ENCODE measurements at regions not wholly inside any gene's neighbourhood (a gene's known extent, or its start where the extent isn't known, plus 50 kb on each side); places are given as distances from the start of the nearest gene placed in this dataset.

DNA sequence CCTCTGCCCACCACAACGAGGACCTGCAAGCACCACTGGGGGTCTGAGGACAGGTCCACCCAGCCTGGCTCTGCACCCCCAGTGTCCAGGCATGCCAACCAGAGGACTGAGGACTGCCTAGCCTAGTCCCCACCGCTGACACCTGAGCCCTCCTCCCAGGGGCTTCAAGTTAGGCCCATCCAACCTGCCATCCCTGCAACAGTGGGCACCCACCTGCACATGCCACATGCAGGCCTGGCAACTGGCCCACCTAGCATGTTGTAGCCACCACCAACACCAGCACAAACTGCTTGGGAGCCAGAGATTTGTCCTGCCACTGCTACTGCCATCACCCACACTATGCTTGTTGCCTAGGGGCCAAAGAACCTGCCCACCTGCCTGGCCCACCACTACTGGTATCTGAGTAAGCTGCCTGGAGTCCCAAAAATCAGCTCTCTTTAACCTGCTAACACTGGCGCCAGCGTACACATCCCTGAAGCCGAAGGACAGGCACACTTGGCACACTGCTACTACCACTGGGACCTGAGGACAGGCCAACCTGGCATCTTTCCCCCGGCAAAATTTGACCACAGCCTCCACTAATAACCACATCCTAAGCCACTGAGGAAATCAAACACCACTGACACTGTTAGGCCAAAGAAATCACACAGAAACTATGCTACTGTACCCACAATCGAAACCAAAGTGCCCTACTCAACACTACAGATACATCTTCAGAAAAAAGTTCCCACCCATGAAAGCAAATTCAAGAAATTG lies 61.5 kb downstream of the PSMG1 start:
- no peak for ATAC-seq
- TF ChIP-seq TCF4 (CRISPR knock-in tag; IDR thresholded peaks at IDR 0.05; ENCODE audit: borderline replicate concordance): no peak
- no peak for TF ChIP-seq ARNTL (CRISPR knock-in tag; IDR thresholded peaks at IDR 0.05; ENCODE audit: borderline replicate concordance, low read depth)
- TF ChIP-seq ZNF8 (CRISPR knock-in tag; IDR thresholded peaks at IDR 0.05): no peak
- TF ChIP-seq BACH2 (CRISPR knock-in tag; IDR thresholded peaks at IDR 0.05; ENCODE audit: borderline replicate concordance): no peak
- TF ChIP-seq, protein P1, sequence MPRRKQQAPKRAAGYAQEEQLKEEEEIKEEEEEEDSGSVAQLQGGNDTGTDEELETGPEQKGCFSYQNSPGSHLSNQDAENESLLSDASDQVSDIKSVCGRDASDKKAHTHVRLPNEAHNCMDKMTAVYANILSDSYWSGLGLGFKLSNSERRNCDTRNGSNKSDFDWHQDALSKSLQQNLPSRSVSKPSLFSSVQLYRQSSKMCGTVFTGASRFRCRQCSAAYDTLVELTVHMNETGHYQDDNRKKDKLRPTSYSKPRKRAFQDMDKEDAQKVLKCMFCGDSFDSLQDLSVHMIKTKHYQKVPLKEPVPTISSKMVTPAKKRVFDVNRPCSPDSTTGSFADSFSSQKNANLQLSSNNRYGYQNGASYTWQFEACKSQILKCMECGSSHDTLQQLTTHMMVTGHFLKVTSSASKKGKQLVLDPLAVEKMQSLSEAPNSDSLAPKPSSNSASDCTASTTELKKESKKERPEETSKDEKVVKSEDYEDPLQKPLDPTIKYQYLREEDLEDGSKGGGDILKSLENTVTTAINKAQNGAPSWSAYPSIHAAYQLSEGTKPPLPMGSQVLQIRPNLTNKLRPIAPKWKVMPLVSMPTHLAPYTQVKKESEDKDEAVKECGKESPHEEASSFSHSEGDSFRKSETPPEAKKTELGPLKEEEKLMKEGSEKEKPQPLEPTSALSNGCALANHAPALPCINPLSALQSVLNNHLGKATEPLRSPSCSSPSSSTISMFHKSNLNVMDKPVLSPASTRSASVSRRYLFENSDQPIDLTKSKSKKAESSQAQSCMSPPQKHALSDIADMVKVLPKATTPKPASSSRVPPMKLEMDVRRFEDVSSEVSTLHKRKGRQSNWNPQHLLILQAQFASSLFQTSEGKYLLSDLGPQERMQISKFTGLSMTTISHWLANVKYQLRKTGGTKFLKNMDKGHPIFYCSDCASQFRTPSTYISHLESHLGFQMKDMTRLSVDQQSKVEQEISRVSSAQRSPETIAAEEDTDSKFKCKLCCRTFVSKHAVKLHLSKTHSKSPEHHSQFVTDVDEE (CRISPR knock-in tag; IDR thresholded peaks at IDR 0.05): no peak
- TF ChIP-seq, protein P2, sequence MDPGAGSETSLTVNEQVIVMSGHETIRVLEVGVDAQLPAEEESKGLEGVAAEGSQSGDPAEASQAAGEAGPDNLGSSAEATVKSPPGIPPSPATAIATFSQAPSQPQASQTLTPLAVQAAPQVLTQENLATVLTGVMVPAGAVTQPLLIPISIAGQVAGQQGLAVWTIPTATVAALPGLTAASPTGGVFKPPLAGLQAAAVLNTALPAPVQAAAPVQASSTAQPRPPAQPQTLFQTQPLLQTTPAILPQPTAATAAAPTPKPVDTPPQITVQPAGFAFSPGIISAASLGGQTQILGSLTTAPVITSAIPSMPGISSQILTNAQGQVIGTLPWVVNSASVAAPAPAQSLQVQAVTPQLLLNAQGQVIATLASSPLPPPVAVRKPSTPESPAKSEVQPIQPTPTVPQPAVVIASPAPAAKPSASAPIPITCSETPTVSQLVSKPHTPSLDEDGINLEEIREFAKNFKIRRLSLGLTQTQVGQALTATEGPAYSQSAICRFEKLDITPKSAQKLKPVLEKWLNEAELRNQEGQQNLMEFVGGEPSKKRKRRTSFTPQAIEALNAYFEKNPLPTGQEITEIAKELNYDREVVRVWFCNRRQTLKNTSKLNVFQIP (CRISPR knock-in tag; IDR thresholded peaks at IDR 0.05; ENCODE audit: borderline replicate concordance, low read depth): no peak
- no peak for TF ChIP-seq PATZ1 (CRISPR knock-in tag; IDR thresholded peaks at IDR 0.05; ENCODE audit: borderline replicate concordance)
- TF ChIP-seq RARB (CRISPR knock-in tag; IDR thresholded peaks at IDR 0.05): no peak
- TF ChIP-seq CSRNP3 (CRISPR knock-in tag; IDR thresholded peaks at IDR 0.05): no peak
- TF ChIP-seq CSDC2 (CRISPR knock-in tag; IDR thresholded peaks at IDR 0.05): no peak
- no peak for TF ChIP-seq GLIS3 (CRISPR knock-in tag; IDR thresholded peaks at IDR 0.05)
- no peak for TF ChIP-seq ZNF565 (CRISPR knock-in tag; conservative IDR thresholded peaks at IDR 0.05; ENCODE audit: low read depth)
- no peak for TF ChIP-seq ISL1 (CRISPR knock-in tag; IDR thresholded peaks at IDR 0.05)
- TF ChIP-seq ZFP30 (CRISPR knock-in tag; IDR thresholded peaks at IDR 0.05): no peak
- TF ChIP-seq TOX (CRISPR knock-in tag; IDR thresholded peaks at IDR 0.05; ENCODE audit: borderline replicate concordance): no peak
- TF ChIP-seq ESRRG (CRISPR knock-in tag; IDR thresholded peaks at IDR 0.05): no peak
- no peak for TF ChIP-seq OSR1 (CRISPR knock-in tag; IDR thresholded peaks at IDR 0.05)
- TF ChIP-seq SNAI2 (CRISPR knock-in tag; IDR thresholded peaks at IDR 0.05): no peak

GRCh38 chr21:39120876-39121599 lies 62.2 kb downstream of the PSMG1 start:
- no peak for ATAC-seq
- TF ChIP-seq OSR1 (CRISPR knock-in tag; IDR thresholded peaks at IDR 0.05): no peak
- no peak for TF ChIP-seq RARB (CRISPR knock-in tag; IDR thresholded peaks at IDR 0.05)
- TF ChIP-seq ESRRG (CRISPR knock-in tag; IDR thresholded peaks at IDR 0.05): no peak
- TF ChIP-seq ZFP3 (CRISPR knock-in tag; IDR thresholded peaks at IDR 0.05): no peak
- TF ChIP-seq SNAI2 (CRISPR knock-in tag; IDR thresholded peaks at IDR 0.05): no peak
- no peak for TF ChIP-seq PPARA (CRISPR knock-in tag; IDR thresholded peaks at IDR 0.05; ENCODE audit: borderline replicate concordance)
- TF ChIP-seq ZFP30 (CRISPR knock-in tag; IDR thresholded peaks at IDR 0.05): no peak
- no peak for TF ChIP-seq ISL1 (CRISPR knock-in tag; IDR thresholded peaks at IDR 0.05)
- no peak for TF ChIP-seq TCF4 (CRISPR knock-in tag; IDR thresholded peaks at IDR 0.05; ENCODE audit: borderline replicate concordance)
- no peak for TF ChIP-seq ZNF8 (CRISPR knock-in tag; IDR thresholded peaks at IDR 0.05)

DNA sequence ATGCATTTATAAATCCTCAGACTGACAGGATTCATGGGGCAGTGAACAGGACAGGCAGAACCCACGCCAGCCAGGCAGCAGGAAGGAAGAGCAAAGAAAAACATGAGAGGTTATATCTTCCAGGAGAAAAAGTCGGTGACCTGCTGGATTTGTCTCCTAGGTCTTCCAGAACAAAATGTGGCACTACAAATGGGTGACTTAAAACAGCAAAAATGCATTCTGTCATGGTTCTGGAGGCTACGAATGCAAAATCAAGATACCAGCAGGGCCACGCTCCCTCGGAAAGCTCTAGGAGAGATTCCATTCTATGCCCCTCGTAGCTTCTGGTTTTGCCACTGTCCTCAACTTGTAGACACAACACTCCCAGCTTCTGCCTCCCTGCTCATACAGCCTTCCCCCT lies 63.4 kb downstream of the PSMG1 start:
- no peak for TF ChIP-seq ARNTL (CRISPR knock-in tag; IDR thresholded peaks at IDR 0.05; ENCODE audit: borderline replicate concordance, low read depth)
- no peak for TF ChIP-seq BACH2 (CRISPR knock-in tag; IDR thresholded peaks at IDR 0.05; ENCODE audit: borderline replicate concordance)
- TF ChIP-seq TOX (CRISPR knock-in tag; IDR thresholded peaks at IDR 0.05; ENCODE audit: borderline replicate concordance): no peak
- TF ChIP-seq ZNF70 (CRISPR knock-in tag; IDR thresholded peaks at IDR 0.05): no peak
- no peak for TF ChIP-seq ZFP3 (CRISPR knock-in tag; IDR thresholded peaks at IDR 0.05)
- no peak for TF ChIP-seq ZC3H10 (CRISPR knock-in tag; IDR thresholded peaks at IDR 0.05)
- no peak for TF ChIP-seq GLIS3 (CRISPR knock-in tag; IDR thresholded peaks at IDR 0.05)
- TF ChIP-seq, protein P2 (CRISPR knock-in tag; IDR thresholded peaks at IDR 0.05; ENCODE audit: borderline replicate concordance, low read depth): no peak
- no peak for TF ChIP-seq PPARA (CRISPR knock-in tag; IDR thresholded peaks at IDR 0.05; ENCODE audit: borderline replicate concordance)
- no peak for TF ChIP-seq ISL1 (CRISPR knock-in tag; IDR thresholded peaks at IDR 0.05)

More for the DNA sequence above, 63.4 kb downstream of the PSMG1 start:
- no peak for ATAC-seq
